Coronary artery (tissue), 2 donors: ENCODE measurements at regions not wholly inside any gene's neighbourhood (a gene's known extent, or its start where the extent isn't known, plus 50 kb on each side); places are given as distances from the start of the nearest gene placed in this dataset.
"Not testable (repeated sequence)": the region's sequence is repeated elsewhere in the genome, so short reads cannot be mapped to it uniquely, and the experiment has no call there.

Source experiments
- DNase-seq: peaks from one replicate; pipeline ENCODE4 v3.0.0-alpha.2; 2017; ENCODE audit warnings: low spot score
- H3K27ac ChIP-seq, 2 donors: fragments of 200-600 bp; sonication (generic); one replicate each; pipeline ENCODE4 v1.5.1; 2016 to 2019
- H3K4me3 ChIP-seq: fragments of 200-600 bp; sonication (generic); 2 replicates; pipeline ENCODE4 v1.5.1; 2016; ENCODE audit warnings: mild to moderate bottlenecking, moderate library complexity
- CTCF ChIP-seq: fragments of 200-600 bp; sonication (generic); IDR thresholded peaks from one replicate; pipeline ENCODE4 v1.5.1; 2019; ENCODE audit warnings: antibody characterized with exemption

GRCh38 chr15:91431041-91431715 is 331.1 kb downstream of the SV2B start:
- DNase-seq: no peak
- no peak for TF ChIP-seq CTCF
- H3K27ac ChIP-seq: no peak overlapping the region
- no peak overlapping the region for H3K4me3 ChIP-seq

DNA sequence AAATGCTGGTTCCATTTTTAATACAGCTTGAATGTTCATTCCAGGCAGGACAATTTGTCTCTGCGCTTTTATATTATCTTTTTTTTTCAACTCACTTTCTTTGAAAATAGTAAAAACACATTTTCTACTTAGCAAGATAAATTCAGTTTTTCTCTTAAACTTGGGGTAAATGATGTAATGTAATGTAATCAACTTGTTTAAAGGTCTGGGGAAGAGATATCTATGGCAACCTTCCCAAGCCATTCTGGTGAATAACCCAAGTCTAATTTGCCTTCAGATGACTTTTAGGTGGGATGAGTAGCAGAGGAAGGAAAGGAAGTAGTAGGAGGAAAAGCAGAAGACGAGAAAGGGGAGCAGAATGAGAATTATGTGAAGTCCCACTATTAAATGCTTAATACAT is 335.1 kb downstream of the SV2B start:
- no peak for TF ChIP-seq CTCF
- no peak for DNase-seq
- Histone ChIP-seq H3K4me3 (no peak overlapping the region), H3K27ac (no peak overlapping the region)

DNA sequence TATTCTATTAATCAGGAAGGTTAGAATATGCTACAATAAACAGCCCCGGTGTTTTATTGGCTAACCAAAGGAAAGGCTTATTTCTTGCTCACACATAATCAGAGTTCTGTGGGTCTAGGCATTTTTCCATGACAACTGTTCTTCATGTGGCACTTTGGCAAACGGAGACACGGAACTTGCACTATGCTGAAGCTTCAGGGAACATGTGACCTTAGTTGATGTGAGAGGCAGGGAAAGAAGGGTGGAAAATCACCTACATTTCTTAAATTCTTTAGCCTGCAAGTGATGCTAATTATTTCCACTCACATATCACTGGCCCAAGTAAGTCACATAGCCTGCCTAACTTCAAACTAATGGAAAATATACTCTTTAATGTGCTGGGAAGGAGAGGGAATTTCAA is 344.6 kb downstream of the SV2B start:
- no peak overlapping the region for H3K27ac ChIP-seq
- TF ChIP-seq CTCF: no peak
- DNase-seq: no peak
- no peak overlapping the region for H3K4me3 ChIP-seq

DNA sequence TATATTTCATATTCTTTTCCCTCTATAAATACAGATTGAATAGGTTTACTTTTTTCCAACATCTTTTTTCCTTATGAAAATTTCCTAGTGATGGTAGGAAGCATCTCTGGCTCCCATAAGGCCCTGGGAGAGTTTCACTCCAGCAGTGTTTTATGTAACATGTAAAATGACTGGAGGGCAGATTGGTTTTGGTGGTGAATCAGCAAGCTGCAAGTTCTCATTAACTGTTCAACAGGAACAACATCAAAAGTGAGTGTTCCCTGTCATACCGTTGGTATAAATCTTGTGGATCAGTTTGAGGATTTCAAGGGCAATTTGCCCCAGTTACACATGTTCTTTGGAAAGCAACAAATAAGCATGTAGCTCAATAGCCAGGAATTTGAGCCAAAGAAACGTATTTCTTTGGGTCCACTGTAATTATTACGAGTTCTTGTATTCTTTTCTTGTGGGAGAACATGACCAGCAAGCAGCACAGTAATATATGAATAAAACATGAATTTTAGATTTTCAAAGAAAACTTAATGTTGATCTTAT is 345.7 kb downstream of the SV2B start:
- no peak for TF ChIP-seq CTCF

GRCh38 chr15:91447991-91448644 is 348.1 kb downstream of the SV2B start:
- TF ChIP-seq CTCF: no peak
- H3K4me3 ChIP-seq: no peak overlapping the region
- no peak overlapping the region for H3K27ac ChIP-seq
- DNase-seq: no peak

More for the DNA sequence above, 345.7 kb downstream of the SV2B start:
- no peak for DNase-seq
- no peak overlapping the region for H3K27ac ChIP-seq
- no peak overlapping the region for H3K4me3 ChIP-seq

DNA sequence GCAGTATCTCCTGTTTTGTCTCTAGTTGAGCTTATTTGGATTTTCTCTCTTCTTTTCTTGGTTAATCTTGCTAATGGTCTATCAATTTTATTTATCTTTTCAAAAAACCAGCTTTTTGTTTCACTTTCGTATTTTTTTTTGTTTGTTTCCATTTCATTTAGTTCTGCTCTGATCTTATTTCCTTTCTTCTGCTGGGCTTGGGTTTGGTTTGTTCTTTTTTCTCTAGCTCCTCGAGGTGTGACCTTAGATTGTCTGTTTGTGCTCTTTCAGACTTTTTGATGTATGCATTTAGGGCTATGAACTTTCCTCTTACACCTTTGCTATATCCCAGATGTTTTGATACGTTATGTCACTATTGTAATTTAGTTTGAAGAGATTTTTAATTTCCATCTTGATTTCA is 353.3 kb downstream of the SV2B start:
- DNase-seq, H3K27ac ChIP-seq, H3K4me3 ChIP-seq: not testable (repeated sequence)

- no peak overlapping the region for H3K27ac ChIP-seq
- TF ChIP-seq CTCF: no peak
- no peak for DNase-seq
- H3K4me3 ChIP-seq: no peak overlapping the region
These were observed 356.2 kb downstream of the SV2B start for GRCh38 chr15:91456251-91456718.
